Endodermal cell (in vitro differentiated cells): ENCODE measurements at regions not wholly inside any gene's neighbourhood (a gene's known extent, or its start where the extent isn't known, plus 50 kb on each side); places are given as distances from the start of the nearest gene placed in this dataset.

ENCODE experiments used
- DNase-seq: peaks from one replicate; pipeline ENCODE4 v3.0.0-alpha.2; 2017
- H3K27ac ChIP-seq: 2 replicates; pipeline ENCODE4 v1.5.1; 2013; ENCODE audit warnings: mild to moderate bottlenecking, low read depth, low read length, moderate library complexity
- H3K27me3 ChIP-seq: 2 replicates; pipeline ENCODE4 v1.6.1; 2013; ENCODE audit warnings: mild to moderate bottlenecking, low read length, moderate library complexity; ENCODE audit not compliant: insufficient read depth, control insufficient read depth, poor library complexity, severe bottlenecking
- H3K36me3 ChIP-seq: 2 replicates; pipeline ENCODE4 v1.7.0; 2013; ENCODE audit warnings: mild to moderate bottlenecking, low read length, moderate library complexity; ENCODE audit not compliant: control insufficient read depth, insufficient read depth
- H3K4me1 ChIP-seq: one replicate; pipeline ENCODE4 v1.7.0; 2013; ENCODE audit warnings: low read length; ENCODE audit not compliant: control insufficient read depth, insufficient read depth
- H3K4me3 ChIP-seq: 2 replicates; pipeline ENCODE4 v1.5.1; 2013; ENCODE audit warnings: mild to moderate bottlenecking, low read length, moderate library complexity
- H3K9ac ChIP-seq: 2 replicates; pipeline ENCODE4 v1.6.1; 2013; ENCODE audit warnings: mild to moderate bottlenecking, low read length, moderate library complexity; ENCODE audit not compliant: poor library complexity, severe bottlenecking; ENCODE audit errors: extremely low read depth
- H3K9me3 ChIP-seq: 2 replicates; pipeline ENCODE4 v1.6.1; 2013; ENCODE audit warnings: mild to moderate bottlenecking, low read length, moderate library complexity; ENCODE audit not compliant: control insufficient read depth
- H3K27ac Mint-ChIP-seq: 2 replicates; pipeline ENCODE4 v1.8.0; 2020; ENCODE audit warnings: mixed read lengths
- H3K27me3 Mint-ChIP-seq: 2 replicates; pipeline ENCODE4 v1.8.0; 2021; ENCODE audit warnings: mild to moderate bottlenecking, mixed read lengths; ENCODE audit not compliant: insufficient read depth
- H3K36me3 Mint-ChIP-seq: 2 replicates; pipeline ENCODE4 v1.8.0; 2020; ENCODE audit warnings: low read depth, mixed read lengths
- H3K4me1 Mint-ChIP-seq: 2 replicates; pipeline ENCODE4 v1.8.0; 2020; ENCODE audit warnings: mixed read lengths
- H3K4me3 Mint-ChIP-seq: 2 replicates; pipeline ENCODE4 v1.8.0; 2020; ENCODE audit warnings: mild to moderate bottlenecking, moderate library complexity, mixed read lengths
- H3K9me3 Mint-ChIP-seq: 2 replicates; pipeline ENCODE4 v1.8.0; 2020; ENCODE audit warnings: mild to moderate bottlenecking, mixed read lengths
- WGBS, 2 experiments: methylation state at CpG; one replicate each; pipeline versions ENCODE4 v1.1.5 to v1.1.7; 2013; ENCODE audit warnings: missing lambda C conversion rate in 2 of 2, mixed read lengths in 1 of 2; ENCODE audit not compliant: insufficient coverage in 1 of 2, insufficient read length in 1 of 2; 5-methylcytosine and 5-hydroxymethylcytosine counted together
- TF ChIP-seq, protein P1 (sequence below): fragments of 200-600 bp; sonication (generic); conservative IDR thresholded peaks from 2 replicates; pipeline ENCODE4 v1.5.0; 2021; ENCODE audit warnings: antibody characterized with exemption, mild to moderate bottlenecking

DNA sequence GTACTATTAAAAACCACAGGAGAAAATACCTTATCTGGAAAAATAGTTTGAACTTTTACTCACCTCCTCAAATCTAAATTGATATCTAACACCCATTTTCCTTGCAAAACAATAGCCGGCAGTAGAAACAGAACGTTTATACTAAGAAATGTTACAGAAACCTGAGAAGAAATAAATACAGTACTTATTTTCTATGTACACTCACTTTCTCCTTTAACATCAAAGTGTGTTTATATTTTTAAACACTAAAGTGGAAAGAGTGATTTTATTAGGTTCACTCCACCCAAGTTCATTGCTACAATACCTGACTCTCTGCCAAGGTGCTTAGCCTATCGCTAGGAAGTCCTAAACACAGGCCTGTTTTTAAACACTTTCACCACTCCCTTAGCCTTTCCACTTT, 87.8 kb upstream of the TJP1 start:
- Histone ChIP-seq H3K4me3 (no peak overlapping the region), H3K9me3 (peaks cover 16% of the 10 kb centered on the region), H3K9ac (no peak overlapping the region), H3K36me3 (no peaks in the 10 kb centered on the region), H3K4me1 (no peaks in the 10 kb centered on the region), H3K27ac (no peak overlapping the region), H3K27me3 (no peaks in the 10 kb centered on the region)
- Mint-ChIP-seq H3K4me3 (no peak overlapping the region), H3K36me3 (no peaks in the 10 kb centered on the region), H3K27me3 (no peaks in the 10 kb centered on the region), H3K27ac (no peak overlapping the region), H3K9me3 (peaks cover 19% of the 10 kb centered on the region), H3K4me1 (peaks cover 24% of the 10 kb centered on the region)
- TF ChIP-seq, protein P1, sequence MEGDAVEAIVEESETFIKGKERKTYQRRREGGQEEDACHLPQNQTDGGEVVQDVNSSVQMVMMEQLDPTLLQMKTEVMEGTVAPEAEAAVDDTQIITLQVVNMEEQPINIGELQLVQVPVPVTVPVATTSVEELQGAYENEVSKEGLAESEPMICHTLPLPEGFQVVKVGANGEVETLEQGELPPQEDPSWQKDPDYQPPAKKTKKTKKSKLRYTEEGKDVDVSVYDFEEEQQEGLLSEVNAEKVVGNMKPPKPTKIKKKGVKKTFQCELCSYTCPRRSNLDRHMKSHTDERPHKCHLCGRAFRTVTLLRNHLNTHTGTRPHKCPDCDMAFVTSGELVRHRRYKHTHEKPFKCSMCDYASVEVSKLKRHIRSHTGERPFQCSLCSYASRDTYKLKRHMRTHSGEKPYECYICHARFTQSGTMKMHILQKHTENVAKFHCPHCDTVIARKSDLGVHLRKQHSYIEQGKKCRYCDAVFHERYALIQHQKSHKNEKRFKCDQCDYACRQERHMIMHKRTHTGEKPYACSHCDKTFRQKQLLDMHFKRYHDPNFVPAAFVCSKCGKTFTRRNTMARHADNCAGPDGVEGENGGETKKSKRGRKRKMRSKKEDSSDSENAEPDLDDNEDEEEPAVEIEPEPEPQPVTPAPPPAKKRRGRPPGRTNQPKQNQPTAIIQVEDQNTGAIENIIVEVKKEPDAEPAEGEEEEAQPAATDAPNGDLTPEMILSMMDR: no peak
- DNase-seq: no peak
- WGBS, 2 experiments: 80 to 100% methylated on average over 1 to 3 of the region's 3 CpGs

DNA sequence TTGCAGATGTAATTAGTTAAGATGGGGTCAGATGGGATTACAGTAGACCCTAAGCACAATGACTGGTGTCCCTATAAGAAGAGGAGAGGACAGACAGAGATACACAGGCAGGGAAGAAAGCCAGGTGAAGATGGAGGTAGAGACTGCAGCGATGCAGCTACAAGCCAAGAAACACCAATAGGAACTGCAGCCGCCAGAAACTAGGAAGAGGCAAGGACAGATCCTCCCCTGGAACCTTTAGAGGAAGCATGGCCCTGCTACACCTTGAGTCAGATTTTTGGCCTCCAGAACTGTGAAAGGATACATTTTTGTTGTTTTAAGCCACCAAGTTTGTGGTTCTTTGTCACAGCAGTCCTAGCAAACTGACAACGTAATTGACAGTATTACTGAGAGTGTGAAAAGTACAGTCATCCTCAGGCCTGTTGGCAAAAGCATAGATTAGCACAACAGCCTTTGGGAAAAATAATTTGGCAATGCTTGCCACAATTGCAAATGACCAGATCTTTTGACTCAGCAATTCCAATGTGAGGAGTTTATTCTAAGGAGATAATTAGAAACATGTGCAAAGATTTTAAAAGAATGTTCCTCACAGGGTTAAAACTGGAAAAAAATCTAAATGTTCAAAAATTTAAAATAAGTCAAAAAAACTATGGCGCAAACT, 82.6 kb upstream of the TJP1 start:
- Histone ChIP-seq H3K4me3 (no peak overlapping the region), H3K4me1 (no peaks in the 10 kb centered on the region), H3K36me3 (no peaks in the 10 kb centered on the region), H3K9me3 (no peaks in the 10 kb centered on the region), H3K27me3 (no peaks in the 10 kb centered on the region), H3K27ac (no peak overlapping the region), H3K9ac (no peak overlapping the region)
- H3K4me3 Mint-ChIP-seq: no peak overlapping the region
- H3K9me3 Mint-ChIP-seq: peaks cover 3% of the 10 kb centered on the region
- H3K27ac Mint-ChIP-seq: no peak overlapping the region
- H3K36me3 Mint-ChIP-seq: no peaks in the 10 kb centered on the region
- WGBS, 2 experiments: 72 to 79% methylated on average over 3 of the region's 4 CpGs
- peak; percentile 55 for DNase-seq
- peaks cover 14% of the 10 kb centered on the region for H3K4me1 Mint-ChIP-seq
- TF ChIP-seq, protein P1: no peak
- H3K27me3 Mint-ChIP-seq: no peaks in the 10 kb centered on the region

DNA sequence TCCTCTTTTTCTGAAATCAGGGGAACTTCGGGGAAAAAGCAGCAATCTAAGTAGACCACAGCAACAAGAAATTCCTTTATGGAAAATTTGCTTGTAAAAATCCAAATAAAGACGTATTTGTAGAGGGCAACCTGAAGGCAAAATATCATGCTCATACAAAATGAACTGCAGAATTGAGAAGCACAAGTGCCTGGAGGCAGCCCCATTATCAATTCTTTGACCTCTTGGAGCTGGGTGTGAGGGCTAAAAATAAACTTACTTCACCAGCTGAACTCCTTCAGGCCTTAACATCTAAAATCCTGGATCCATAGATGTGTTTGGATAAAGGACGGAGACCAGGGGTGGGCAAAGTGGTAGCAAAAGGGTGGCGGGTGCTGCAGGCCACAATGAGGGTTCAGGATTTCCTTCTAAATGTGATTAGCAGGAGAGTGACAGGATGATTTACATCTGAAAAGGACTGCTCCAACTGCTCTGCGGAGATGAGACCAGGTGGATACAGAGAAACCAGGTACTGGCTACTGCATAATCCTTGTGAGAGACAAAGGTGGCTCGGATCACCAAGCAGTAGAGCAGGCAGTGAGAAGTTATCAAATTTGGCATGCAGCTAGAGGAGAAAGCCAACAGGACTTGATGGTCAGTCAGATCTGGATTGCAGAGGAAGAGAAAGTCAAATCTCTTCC, 81.7 kb upstream of the TJP1 start:
- Histone ChIP-seq H3K9me3 (no peaks in the 10 kb centered on the region), H3K4me3 (no peak overlapping the region), H3K27ac (no peak overlapping the region), H3K36me3 (no peaks in the 10 kb centered on the region), H3K4me1 (no peaks in the 10 kb centered on the region), H3K9ac (no peak overlapping the region), H3K27me3 (no peaks in the 10 kb centered on the region)
- H3K4me1 Mint-ChIP-seq: peaks cover 14% of the 10 kb centered on the region
- peaks cover 3% of the 10 kb centered on the region for H3K9me3 Mint-ChIP-seq
- no peak overlapping the region for H3K27ac Mint-ChIP-seq
- H3K4me3 Mint-ChIP-seq: no peak overlapping the region
- no peaks in the 10 kb centered on the region for H3K36me3 Mint-ChIP-seq
- TF ChIP-seq, protein P1: no peak
- 81 to 82% methylated on average over 5 to 6 of the region's 6 CpGs for WGBS, 2 experiments
- peak; percentile 73 for DNase-seq
- H3K27me3 Mint-ChIP-seq: no peaks in the 10 kb centered on the region
